SK-N-SH treated with all-trans-retinoic acid at 6 μM for 48 hours (cell line): ENCODE measurements at regions not wholly inside any gene's neighbourhood (a gene's known extent, or its start where the extent isn't known, plus 50 kb on each side); places are given as distances from the start of the nearest gene placed in this dataset.

Experiments
- ATAC-seq: fragments of 200-7000 bp; cut with Tn5 transposase; 3 replicates; pipeline ENCODE4 v1.9.1; 2020; ENCODE audit warnings: mild to moderate bottlenecking, moderate library complexity
- BACH2 ChIP-seq: fragments of 250-450 bp; sonication (Bioruptor Pico); IDR thresholded peaks from 2 replicates; pipeline ENCODE4 v1.9.0; 2021; ENCODE audit warnings: mild to moderate bottlenecking, borderline replicate concordance
- CSDC2 ChIP-seq: fragments of 250-450 bp; sonication (Bioruptor Pico); IDR thresholded peaks from 2 replicates; pipeline ENCODE4 v1.5.0; 2020; ENCODE audit warnings: mild to moderate bottlenecking, moderate library complexity
- ESRRG ChIP-seq: fragments of 250-450 bp; sonication (Bioruptor Pico); IDR thresholded peaks from 2 replicates; pipeline ENCODE4 v1.6.1; 2021; ENCODE audit warnings: mild to moderate bottlenecking
- GLIS3 ChIP-seq: fragments of 250-450 bp; sonication (Bioruptor Pico); IDR thresholded peaks from 2 replicates; pipeline ENCODE4 v1.5.0; 2020; ENCODE audit warnings: mild to moderate bottlenecking, moderate library complexity
- ISL1 ChIP-seq: fragments of 250-450 bp; sonication (Bioruptor Pico); IDR thresholded peaks from 2 replicates; pipeline ENCODE4 v2.1.2; 2022; ENCODE audit warnings: mild to moderate bottlenecking, moderate library complexity
- PPARA ChIP-seq: fragments of 250-450 bp; sonication (Bioruptor Pico); IDR thresholded peaks from 2 replicates; pipeline ENCODE4 v1.5.0; 2020; ENCODE audit warnings: mild to moderate bottlenecking, borderline replicate concordance
- RARB ChIP-seq: fragments of 250-450 bp; sonication (Bioruptor Pico); IDR thresholded peaks from 2 replicates; pipeline ENCODE4 v1.8.0; 2021; ENCODE audit warnings: mild to moderate bottlenecking, moderate library complexity
- SNAI2 ChIP-seq: fragments of 250-450 bp; sonication (Bioruptor Pico); IDR thresholded peaks from 2 replicates; pipeline ENCODE4 v1.5.0; 2020; ENCODE audit warnings: mild to moderate bottlenecking, moderate library complexity
- TCF4 ChIP-seq: fragments of 250-450 bp; sonication (Bioruptor Pico); IDR thresholded peaks from 2 replicates; pipeline ENCODE4 v1.8.0; 2021; ENCODE audit warnings: mild to moderate bottlenecking, moderate library complexity, borderline replicate concordance
- TOX ChIP-seq: fragments of 250-450 bp; sonication (Bioruptor Pico); IDR thresholded peaks from 2 replicates; pipeline ENCODE4 v1.8.0; 2021; ENCODE audit warnings: mild to moderate bottlenecking, moderate library complexity, borderline replicate concordance
- ZC3H10 ChIP-seq: fragments of 250-450 bp; sonication (Bioruptor Pico); IDR thresholded peaks from 2 replicates; pipeline ENCODE4 v1.5.1; 2021; ENCODE audit warnings: mild to moderate bottlenecking, moderate library complexity
- ZFP30 ChIP-seq: fragments of 450-650 bp; formaldehyde crosslinking; IDR thresholded peaks from 2 replicates; pipeline ENCODE4 v1.5.0; 2022; ENCODE audit warnings: mild to moderate bottlenecking, moderate library complexity
- ZNF565 ChIP-seq: fragments of 450-650 bp; formaldehyde crosslinking; conservative IDR thresholded peaks from 2 replicates; pipeline ENCODE4 v1.5.0; 2020; ENCODE audit warnings: low read depth, mild to moderate bottlenecking, moderate library complexity
- ZNF70 ChIP-seq: fragments of 450-650 bp; formaldehyde crosslinking; IDR thresholded peaks from 2 replicates; pipeline ENCODE4 v1.5.0; 2020; ENCODE audit warnings: mild to moderate bottlenecking, moderate library complexity
- ZNF8 ChIP-seq: fragments of 450-650 bp; formaldehyde crosslinking; IDR thresholded peaks from 2 replicates; pipeline ENCODE4 v1.5.0; 2020; ENCODE audit warnings: mild to moderate bottlenecking, moderate library complexity
- TF ChIP-seq, protein P1 (sequence below): fragments of 250-450 bp; sonication (Bioruptor Pico); IDR thresholded peaks from 2 replicates; pipeline ENCODE4 v1.8.0; 2020; ENCODE audit warnings: mild to moderate bottlenecking, moderate library complexity, borderline replicate concordance
- TF ChIP-seq, protein P2 (sequence below): fragments of 250-450 bp; sonication (Bioruptor Pico); IDR thresholded peaks from 2 replicates; pipeline ENCODE4 v1.5.0; 2020; ENCODE audit warnings: mild to moderate bottlenecking, moderate library complexity
- TF ChIP-seq, protein P3 (sequence below): fragments of 250-450 bp; sonication (Bioruptor Pico); IDR thresholded peaks from 2 replicates; pipeline ENCODE4 v1.5.1; 2021; ENCODE audit warnings: mild to moderate bottlenecking, moderate library complexity
- TF ChIP-seq, protein P4 (sequence below): fragments of 250-450 bp; sonication (Bioruptor Pico); IDR thresholded peaks from 2 replicates; pipeline ENCODE4 v1.5.1; 2020; ENCODE audit warnings: low read depth, mild to moderate bottlenecking, moderate library complexity

DNA sequence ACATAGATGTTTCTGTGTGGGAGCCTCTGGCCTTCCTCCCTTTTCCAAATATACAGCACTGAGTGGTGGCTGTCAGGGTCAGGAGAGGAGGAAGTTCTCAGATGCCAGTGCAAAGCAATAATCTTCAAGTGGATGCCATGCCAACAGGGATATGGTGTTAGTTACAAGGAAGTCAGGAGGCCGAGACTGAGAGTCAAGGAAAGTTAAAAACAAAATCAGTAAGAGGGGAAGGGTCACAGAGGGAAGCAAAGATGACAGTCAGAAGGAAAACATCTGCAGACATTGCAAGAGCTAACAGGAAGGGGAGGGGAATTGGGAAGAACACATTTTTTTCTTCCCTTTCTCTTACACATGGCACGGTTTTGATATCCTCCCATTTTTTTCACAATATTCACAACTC, 691.4 kb downstream of the ADGRL2 start (continued):
- TF ChIP-seq, protein P1, sequence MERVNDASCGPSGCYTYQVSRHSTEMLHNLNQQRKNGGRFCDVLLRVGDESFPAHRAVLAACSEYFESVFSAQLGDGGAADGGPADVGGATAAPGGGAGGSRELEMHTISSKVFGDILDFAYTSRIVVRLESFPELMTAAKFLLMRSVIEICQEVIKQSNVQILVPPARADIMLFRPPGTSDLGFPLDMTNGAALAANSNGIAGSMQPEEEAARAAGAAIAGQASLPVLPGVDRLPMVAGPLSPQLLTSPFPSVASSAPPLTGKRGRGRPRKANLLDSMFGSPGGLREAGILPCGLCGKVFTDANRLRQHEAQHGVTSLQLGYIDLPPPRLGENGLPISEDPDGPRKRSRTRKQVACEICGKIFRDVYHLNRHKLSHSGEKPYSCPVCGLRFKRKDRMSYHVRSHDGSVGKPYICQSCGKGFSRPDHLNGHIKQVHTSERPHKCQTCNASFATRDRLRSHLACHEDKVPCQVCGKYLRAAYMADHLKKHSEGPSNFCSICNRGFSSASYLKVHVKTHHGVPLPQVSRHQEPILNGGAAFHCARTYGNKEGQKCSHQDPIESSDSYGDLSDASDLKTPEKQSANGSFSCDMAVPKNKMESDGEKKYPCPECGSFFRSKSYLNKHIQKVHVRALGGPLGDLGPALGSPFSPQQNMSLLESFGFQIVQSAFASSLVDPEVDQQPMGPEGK = no peak

DNA sequence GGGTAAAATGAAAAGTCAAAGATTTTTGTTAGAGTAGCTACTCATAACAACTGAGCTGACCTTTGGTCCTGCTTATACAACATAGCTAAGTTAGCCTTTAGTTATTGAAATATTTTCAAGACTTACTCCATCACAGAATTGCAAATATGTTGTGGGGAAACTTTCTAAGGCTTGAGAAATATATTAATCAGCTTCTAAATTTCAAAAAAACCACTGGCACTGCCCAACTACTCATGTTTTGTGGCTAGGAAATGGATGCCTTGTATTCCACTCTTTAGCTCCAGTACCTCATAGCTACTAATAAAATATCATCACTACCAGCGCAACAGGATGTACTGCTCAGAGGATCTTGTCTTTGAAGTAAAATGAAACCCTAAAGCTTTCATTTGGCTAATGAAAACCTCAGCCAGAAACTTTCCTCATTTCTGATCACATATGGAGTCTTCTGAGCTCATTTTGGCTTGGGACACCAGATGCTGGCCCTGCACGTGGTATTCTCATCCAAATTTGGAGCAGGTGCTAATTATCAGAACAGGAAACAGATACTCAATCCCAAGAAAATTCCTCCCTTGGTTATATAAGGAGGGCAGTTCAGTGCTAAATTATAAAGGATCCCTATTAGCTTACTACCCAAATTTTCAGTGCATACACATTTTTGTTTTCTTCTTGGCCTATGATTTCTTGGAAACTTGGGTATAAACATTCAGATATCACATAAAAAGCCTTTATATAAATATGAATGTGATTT, 690.7 kb downstream of the ADGRL2 start:
- no peak for TF ChIP-seq ZNF8 (CRISPR knock-in tag)
- no peak for TF ChIP-seq SNAI2
- TF ChIP-seq, protein P1 = no peak
- no peak for TF ChIP-seq ESRRG (CRISPR knock-in tag)
- no peak for TF ChIP-seq BACH2
- no peak for ATAC-seq

DNA sequence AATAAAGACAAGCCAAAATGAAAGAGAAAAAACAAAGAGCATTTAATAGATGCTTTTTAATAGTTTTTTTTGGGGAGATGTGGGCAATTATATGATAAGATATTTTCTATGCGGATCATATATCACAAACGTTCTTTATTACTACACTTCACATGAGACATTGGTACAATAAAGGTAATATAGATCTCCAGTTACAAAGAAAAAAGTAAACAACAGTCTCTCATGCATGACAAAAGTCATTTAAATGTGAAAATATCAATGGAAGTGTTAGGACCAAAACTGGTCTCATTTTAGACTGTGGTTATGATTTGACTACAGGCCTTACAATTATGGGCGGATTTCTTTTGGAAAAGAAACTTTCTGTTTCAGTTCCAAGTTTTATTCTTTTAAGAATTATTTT, 687.0 kb downstream of the ADGRL2 start:
- TF ChIP-seq TOX (CRISPR knock-in tag) (no peak), ZC3H10 (CRISPR knock-in tag) (no peak), ISL1 (CRISPR knock-in tag) (no peak), PPARA (CRISPR knock-in tag) (no peak), TCF4 (CRISPR knock-in tag) (no peak), ZNF565 (CRISPR knock-in tag) (no peak), GLIS3 (no peak), RARB (CRISPR knock-in tag) (no peak), ZFP30 (CRISPR knock-in tag) (no peak), BACH2 (no peak), ZNF70 (CRISPR knock-in tag) (no peak), ZNF8 (CRISPR knock-in tag) (no peak), SNAI2 (no peak), CSDC2 (CRISPR knock-in tag) (no peak)
- TF ChIP-seq, protein P1 = no peak
- TF ChIP-seq, protein P2, sequence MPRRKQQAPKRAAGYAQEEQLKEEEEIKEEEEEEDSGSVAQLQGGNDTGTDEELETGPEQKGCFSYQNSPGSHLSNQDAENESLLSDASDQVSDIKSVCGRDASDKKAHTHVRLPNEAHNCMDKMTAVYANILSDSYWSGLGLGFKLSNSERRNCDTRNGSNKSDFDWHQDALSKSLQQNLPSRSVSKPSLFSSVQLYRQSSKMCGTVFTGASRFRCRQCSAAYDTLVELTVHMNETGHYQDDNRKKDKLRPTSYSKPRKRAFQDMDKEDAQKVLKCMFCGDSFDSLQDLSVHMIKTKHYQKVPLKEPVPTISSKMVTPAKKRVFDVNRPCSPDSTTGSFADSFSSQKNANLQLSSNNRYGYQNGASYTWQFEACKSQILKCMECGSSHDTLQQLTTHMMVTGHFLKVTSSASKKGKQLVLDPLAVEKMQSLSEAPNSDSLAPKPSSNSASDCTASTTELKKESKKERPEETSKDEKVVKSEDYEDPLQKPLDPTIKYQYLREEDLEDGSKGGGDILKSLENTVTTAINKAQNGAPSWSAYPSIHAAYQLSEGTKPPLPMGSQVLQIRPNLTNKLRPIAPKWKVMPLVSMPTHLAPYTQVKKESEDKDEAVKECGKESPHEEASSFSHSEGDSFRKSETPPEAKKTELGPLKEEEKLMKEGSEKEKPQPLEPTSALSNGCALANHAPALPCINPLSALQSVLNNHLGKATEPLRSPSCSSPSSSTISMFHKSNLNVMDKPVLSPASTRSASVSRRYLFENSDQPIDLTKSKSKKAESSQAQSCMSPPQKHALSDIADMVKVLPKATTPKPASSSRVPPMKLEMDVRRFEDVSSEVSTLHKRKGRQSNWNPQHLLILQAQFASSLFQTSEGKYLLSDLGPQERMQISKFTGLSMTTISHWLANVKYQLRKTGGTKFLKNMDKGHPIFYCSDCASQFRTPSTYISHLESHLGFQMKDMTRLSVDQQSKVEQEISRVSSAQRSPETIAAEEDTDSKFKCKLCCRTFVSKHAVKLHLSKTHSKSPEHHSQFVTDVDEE (CRISPR knock-in tag) = no peak
- TF ChIP-seq, protein P3, sequence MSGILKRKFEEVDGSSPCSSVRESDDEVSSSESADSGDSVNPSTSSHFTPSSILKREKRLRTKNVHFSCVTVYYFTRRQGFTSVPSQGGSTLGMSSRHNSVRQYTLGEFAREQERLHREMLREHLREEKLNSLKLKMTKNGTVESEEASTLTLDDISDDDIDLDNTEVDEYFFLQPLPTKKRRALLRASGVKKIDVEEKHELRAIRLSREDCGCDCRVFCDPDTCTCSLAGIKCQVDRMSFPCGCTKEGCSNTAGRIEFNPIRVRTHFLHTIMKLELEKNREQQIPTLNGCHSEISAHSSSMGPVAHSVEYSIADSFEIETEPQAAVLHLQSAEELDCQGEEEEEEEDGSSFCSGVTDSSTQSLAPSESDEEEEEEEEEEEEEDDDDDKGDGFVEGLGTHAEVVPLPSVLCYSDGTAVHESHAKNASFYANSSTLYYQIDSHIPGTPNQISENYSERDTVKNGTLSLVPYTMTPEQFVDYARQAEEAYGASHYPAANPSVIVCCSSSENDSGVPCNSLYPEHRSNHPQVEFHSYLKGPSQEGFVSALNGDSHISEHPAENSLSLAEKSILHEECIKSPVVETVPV (CRISPR knock-in tag) = no peak
- TF ChIP-seq, protein P4, sequence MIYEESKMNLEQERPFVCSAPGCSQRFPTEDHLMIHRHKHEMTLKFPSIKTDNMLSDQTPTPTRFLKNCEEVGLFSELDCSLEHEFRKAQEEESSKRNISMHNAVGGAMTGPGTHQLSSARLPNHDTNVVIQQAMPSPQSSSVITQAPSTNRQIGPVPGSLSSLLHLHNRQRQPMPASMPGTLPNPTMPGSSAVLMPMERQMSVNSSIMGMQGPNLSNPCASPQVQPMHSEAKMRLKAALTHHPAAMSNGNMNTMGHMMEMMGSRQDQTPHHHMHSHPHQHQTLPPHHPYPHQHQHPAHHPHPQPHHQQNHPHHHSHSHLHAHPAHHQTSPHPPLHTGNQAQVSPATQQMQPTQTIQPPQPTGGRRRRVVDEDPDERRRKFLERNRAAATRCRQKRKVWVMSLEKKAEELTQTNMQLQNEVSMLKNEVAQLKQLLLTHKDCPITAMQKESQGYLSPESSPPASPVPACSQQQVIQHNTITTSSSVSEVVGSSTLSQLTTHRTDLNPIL = no peak
- ATAC-seq = no peak
